MM.1S (cell line): ENCODE measurements at regions not wholly inside any gene's neighbourhood (a gene's known extent, or its start where the extent isn't known, plus 50 kb on each side); places are given as distances from the start of the nearest gene placed in this dataset.
"Not testable (repeated sequence)": the region's sequence is repeated elsewhere in the genome, so short reads cannot be mapped to it uniquely, and the experiment has no call there.

ENCODE experiments used
- DNase-seq: peaks from one replicate; pipeline ENCODE4 v3.0.0-alpha.2; 2015
- H2AFZ ChIP-seq: fragments of 300-600 bp; sonication (generic); 2 replicates; pipeline ENCODE4 v1.6.0; 2016; ENCODE audit warnings: antibody characterized with exemption, low read length
- H3F3A ChIP-seq: fragments of 300-600 bp; sonication (generic); 2 replicates; pipeline ENCODE4 v1.6.1; 2016; ENCODE audit warnings: mild to moderate bottlenecking, antibody characterized with exemption, low read length, moderate library complexity, mixed read lengths; ENCODE audit not compliant: insufficient read depth
- H3K27ac ChIP-seq: fragments of 300-600 bp; sonication (generic); 2 replicates; pipeline ENCODE4 v1.5.1; 2016; ENCODE audit warnings: mild to moderate bottlenecking, low read length
- H3K27me3 ChIP-seq: fragments of 300-600 bp; sonication (generic); replicated peaks from 2 replicates; pipeline ENCODE4 v1.6.0; 2016; ENCODE audit warnings: low read length; ENCODE audit not compliant: insufficient read depth
- H3K36me3 ChIP-seq: fragments of 300-600 bp; sonication (generic); replicated peaks from 2 replicates; pipeline ENCODE4 v1.6.1; 2016; ENCODE audit warnings: mild to moderate bottlenecking, low read length, mixed read lengths; ENCODE audit not compliant: insufficient read depth
- H3K4me1 ChIP-seq: fragments of 300-600 bp; sonication (generic); 2 replicates; pipeline ENCODE4 v1.6.1; 2016; ENCODE audit warnings: low read length, mixed read lengths
- H3K4me2 ChIP-seq: fragments of 300-600 bp; sonication (generic); 2 replicates; pipeline ENCODE4 v1.6.0; 2016; ENCODE audit warnings: low read depth, low read length
- H3K4me3 ChIP-seq: fragments of 300-600 bp; sonication (generic); 2 replicates; pipeline ENCODE4 v1.5.1; 2016; ENCODE audit warnings: low read length, mixed read lengths
- H3K79me2 ChIP-seq: fragments of 300-600 bp; sonication (generic); 2 replicates; pipeline ENCODE4 v1.6.1; 2016; ENCODE audit warnings: mixed run types, low read length, mixed read lengths
- H3K9ac ChIP-seq: fragments of 300-600 bp; sonication (generic); 2 replicates; pipeline ENCODE4 v1.6.1; 2016; ENCODE audit warnings: low read length, mixed read lengths
- H3K9me2 ChIP-seq: fragments of 300-600 bp; sonication (generic); replicated peaks from 2 replicates; pipeline ENCODE4 v1.6.1; 2016; ENCODE audit warnings: mild to moderate bottlenecking, low read length, mixed read lengths; ENCODE audit not compliant: insufficient read depth
- H3K9me3 ChIP-seq: fragments of 300-600 bp; sonication (generic); replicated peaks from 2 replicates; pipeline ENCODE4 v1.6.1; 2016; ENCODE audit warnings: mild to moderate bottlenecking, low read length, mixed read lengths; ENCODE audit not compliant: insufficient read depth
- H4K20me1 ChIP-seq: fragments of 300-600 bp; sonication (generic); 2 replicates; pipeline ENCODE4 v1.6.1; 2016; ENCODE audit warnings: mild to moderate bottlenecking, low read length, moderate library complexity, mixed read lengths; ENCODE audit not compliant: insufficient read depth
- EZH2 ChIP-seq: fragments of 300-600 bp; sonication (generic); optimal IDR thresholded peaks from 2 replicates; pipeline ENCODE3; 2017; ENCODE audit warnings: low read depth, mild to moderate bottlenecking, antibody characterized with exemption, low read length, mixed read lengths
- EZH2phosphoT487 ChIP-seq: fragments of 300-600 bp; sonication (generic); IDR thresholded peaks from 2 replicates; pipeline ENCODE4 v1.6.1; 2018; ENCODE audit warnings: antibody characterized with exemption, low read length
- TF ChIP-seq, protein P1 (sequence below): fragments of 300-600 bp; sonication (generic); IDR thresholded peaks from 2 replicates; pipeline ENCODE4 v1.5.1; 2016; ENCODE audit warnings: antibody characterized with exemption, low read length, mixed read lengths

GRCh38 chr5:152474961-152475360, 69.9 kb upstream of the NMUR2 start:
- Histone ChIP-seq H2AFZ (no peak overlapping the region), H3K9ac (no peak overlapping the region), H3K27me3 (no peaks in the 10 kb centered on the region), H3F3A (no peaks in the 10 kb centered on the region), H3K4me2 (no peak overlapping the region), H3K9me3 (no peaks in the 10 kb centered on the region), H4K20me1 (no peaks in the 10 kb centered on the region), H3K4me1 (no peaks in the 10 kb centered on the region), H3K4me3 (no peak overlapping the region), H3K79me2 (no peaks in the 10 kb centered on the region), H3K36me3 (no peaks in the 10 kb centered on the region), H3K27ac (no peak overlapping the region), H3K9me2 (no peaks in the 10 kb centered on the region)
- TF ChIP-seq, protein P1, sequence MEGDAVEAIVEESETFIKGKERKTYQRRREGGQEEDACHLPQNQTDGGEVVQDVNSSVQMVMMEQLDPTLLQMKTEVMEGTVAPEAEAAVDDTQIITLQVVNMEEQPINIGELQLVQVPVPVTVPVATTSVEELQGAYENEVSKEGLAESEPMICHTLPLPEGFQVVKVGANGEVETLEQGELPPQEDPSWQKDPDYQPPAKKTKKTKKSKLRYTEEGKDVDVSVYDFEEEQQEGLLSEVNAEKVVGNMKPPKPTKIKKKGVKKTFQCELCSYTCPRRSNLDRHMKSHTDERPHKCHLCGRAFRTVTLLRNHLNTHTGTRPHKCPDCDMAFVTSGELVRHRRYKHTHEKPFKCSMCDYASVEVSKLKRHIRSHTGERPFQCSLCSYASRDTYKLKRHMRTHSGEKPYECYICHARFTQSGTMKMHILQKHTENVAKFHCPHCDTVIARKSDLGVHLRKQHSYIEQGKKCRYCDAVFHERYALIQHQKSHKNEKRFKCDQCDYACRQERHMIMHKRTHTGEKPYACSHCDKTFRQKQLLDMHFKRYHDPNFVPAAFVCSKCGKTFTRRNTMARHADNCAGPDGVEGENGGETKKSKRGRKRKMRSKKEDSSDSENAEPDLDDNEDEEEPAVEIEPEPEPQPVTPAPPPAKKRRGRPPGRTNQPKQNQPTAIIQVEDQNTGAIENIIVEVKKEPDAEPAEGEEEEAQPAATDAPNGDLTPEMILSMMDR, result no peak
- TF ChIP-seq EZH2, result no peak
- DNase-seq, result no peak

GRCh38 chr5:152477536-152477935, 72.5 kb upstream of the NMUR2 start:
- H2AFZ ChIP-seq, result no peak overlapping the region
- H3K4me2 ChIP-seq, result no peak overlapping the region
- no peak for TF ChIP-seq EZH2phosphoT487
- TF ChIP-seq, protein P1, result no peak
- no peak for TF ChIP-seq EZH2
- no peaks in the 10 kb centered on the region for H3K9me3 ChIP-seq
- H3K27me3 ChIP-seq, result no peaks in the 10 kb centered on the region
- H3K79me2 ChIP-seq, result no peaks in the 10 kb centered on the region
- H4K20me1 ChIP-seq, result no peaks in the 10 kb centered on the region
- no peaks in the 10 kb centered on the region for H3F3A ChIP-seq
- no peaks in the 10 kb centered on the region for H3K9me2 ChIP-seq
- no peak overlapping the region for H3K27ac ChIP-seq
- no peak overlapping the region for H3K4me3 ChIP-seq
- H3K4me1 ChIP-seq, result no peaks in the 10 kb centered on the region
- no peak overlapping the region for H3K9ac ChIP-seq
- H3K36me3 ChIP-seq, result no peaks in the 10 kb centered on the region
- DNase-seq, result no peak

DNA sequence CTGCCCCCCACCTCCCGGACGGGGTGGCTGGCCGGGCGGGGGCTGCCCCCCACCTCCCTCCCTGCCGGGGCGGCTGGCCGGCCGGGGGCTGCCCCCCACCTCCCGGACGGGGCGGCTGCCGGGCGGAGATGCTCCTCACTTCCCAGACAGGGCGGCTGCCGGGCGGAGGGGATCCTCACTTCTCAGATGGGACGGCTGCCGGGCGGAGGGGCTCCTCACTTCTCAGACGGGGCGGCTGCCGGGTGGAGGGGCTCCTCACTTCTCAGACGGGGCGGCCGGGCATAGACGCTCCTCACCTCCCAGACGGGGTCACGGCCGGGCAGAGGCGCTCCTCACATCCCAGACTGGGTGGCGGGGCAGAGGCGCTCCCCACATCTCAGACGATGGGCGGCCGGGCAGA, 74.8 kb upstream of the NMUR2 start:
- H3K36me3 ChIP-seq, H2AFZ ChIP-seq, H3K27me3 ChIP-seq, H3F3A ChIP-seq, H3K4me3 ChIP-seq, H3K9me2 ChIP-seq, H3K4me1 ChIP-seq, H3K9ac ChIP-seq, H3K79me2 ChIP-seq, H3K4me2 ChIP-seq, H3K9me3 ChIP-seq, H4K20me1 ChIP-seq, DNase-seq, H3K27ac ChIP-seq: not testable (repeated sequence)

GRCh38 chr5:152480677-152481076, 75.6 kb upstream of the NMUR2 start:
- not testable (repeated sequence) for H3K79me2 ChIP-seq, H3K4me3 ChIP-seq

More at GRCh38 chr5:152480677-152481076, 75.6 kb upstream of the NMUR2 start:
- H3K9ac ChIP-seq, H3K4me2 ChIP-seq, H2AFZ ChIP-seq, DNase-seq, H3K4me1 ChIP-seq, H3K36me3 ChIP-seq, H3K27me3 ChIP-seq, H3F3A ChIP-seq, H3K27ac ChIP-seq, H3K9me2 ChIP-seq, H3K9me3 ChIP-seq, H4K20me1 ChIP-seq: not testable (repeated sequence)
